Ishikawa (cell line): ENCODE measurements at regions not wholly inside any gene's neighbourhood (a gene's known extent, or its start where the extent isn't known, plus 50 kb on each side); places are given as distances from the start of the nearest gene placed in this dataset.

Source experiments
- CEBPB ChIP-seq: IDR thresholded peaks from 2 replicates; pipeline ENCODE4 v1.6.1; 2012
- CREB1 ChIP-seq: IDR thresholded peaks from 2 replicates; pipeline ENCODE4 v1.6.1; 2012; ENCODE audit warnings: low read depth
- EGR1 ChIP-seq: IDR thresholded peaks from 2 replicates; pipeline ENCODE4 v1.6.1; 2012
- EP300 ChIP-seq: IDR thresholded peaks from 2 replicates; pipeline ENCODE4 v1.6.1; 2012; ENCODE audit warnings: borderline replicate concordance
- FOXM1 ChIP-seq: IDR thresholded peaks from 2 replicates; pipeline ENCODE4 v1.6.1; 2012; ENCODE audit warnings: low read depth, borderline replicate concordance
- MAX ChIP-seq: IDR thresholded peaks from 2 replicates; pipeline ENCODE4 v1.6.1; 2012
- NFIC ChIP-seq: IDR thresholded peaks from 2 replicates; pipeline ENCODE4 v1.6.1; 2012
- RAD21 ChIP-seq: IDR thresholded peaks from 2 replicates; pipeline ENCODE4 v1.6.1; 2012; ENCODE audit warnings: low read depth
- REST ChIP-seq: IDR thresholded peaks from 2 replicates; pipeline ENCODE4 v1.6.1; 2012; ENCODE audit warnings: low read depth, mild to moderate bottlenecking
- TAF1 ChIP-seq: IDR thresholded peaks from 2 replicates; pipeline ENCODE4 v1.6.1; 2012; ENCODE audit warnings: low read depth, mild to moderate bottlenecking
- TCF12 ChIP-seq: IDR thresholded peaks from 2 replicates; pipeline ENCODE4 v1.6.1; 2012; ENCODE audit warnings: low read depth
- TEAD4 ChIP-seq: IDR thresholded peaks from 2 replicates; pipeline ENCODE4 v1.6.1; 2012
- USF1 ChIP-seq: IDR thresholded peaks from 2 replicates; pipeline ENCODE4 v1.6.1; 2012
- YY1 ChIP-seq: IDR thresholded peaks from 2 replicates; pipeline ENCODE4 v1.6.1; 2012; ENCODE audit warnings: low read depth
- ZBTB7A ChIP-seq: IDR thresholded peaks from 2 replicates; pipeline ENCODE4 v1.6.1; 2012; ENCODE audit warnings: low read depth

GRCh38 chr12:34097213-34097612 lies 74.9 kb downstream of the ALG10 start:
- TF ChIP-seq EP300 (no peak), EGR1 (no peak), TCF12 (no peak), CEBPB (no peak), TAF1 (no peak), CREB1 (no peak), YY1 (no peak)

- no peak for TF ChIP-seq ZBTB7A
- TF ChIP-seq TCF12: no peak
- TF ChIP-seq RAD21: no peak
- TF ChIP-seq USF1: no peak
- no peak for TF ChIP-seq CEBPB
- TF ChIP-seq FOXM1: no peak
- TF ChIP-seq REST: no peak
- no peak for TF ChIP-seq TAF1
- no peak for TF ChIP-seq CREB1
These were observed 83.2 kb downstream of the ALG10 start for GRCh38 chr12:34105392-34105933.

- TF ChIP-seq EGR1: no peak
- no peak for TF ChIP-seq EP300
- TF ChIP-seq FOXM1: no peak
- TF ChIP-seq NFIC: no peak
- TF ChIP-seq YY1: no peak
- TF ChIP-seq ZBTB7A: no peak
These were observed 83.9 kb downstream of the ALG10 start for GRCh38 chr12:34106172-34106571.

- TF ChIP-seq RAD21 (no peak), CREB1 (no peak), ZBTB7A (no peak), EGR1 (no peak), FOXM1 (no peak), NFIC (no peak), TEAD4 (no peak), CEBPB (no peak), USF1 (no peak), TAF1 (no peak), REST (no peak), MAX (no peak), EP300 (no peak), YY1 (no peak), TCF12 (no peak)
These were observed 84.7 kb downstream of the ALG10 start for GRCh38 chr12:34107016-34107415.

- TF ChIP-seq EP300 (no peak), USF1 (no peak), ZBTB7A (no peak), TAF1 (no peak), FOXM1 (no peak), TEAD4 (no peak), NFIC (no peak), CREB1 (no peak), TCF12 (no peak), YY1 (no peak), EGR1 (no peak), CEBPB (no peak), RAD21 (no peak)
These were observed 85.6 kb downstream of the ALG10 start for GRCh38 chr12:34107781-34108404.

GRCh38 chr12:34108405-34108803 lies 86.1 kb downstream of the ALG10 start:
- no peak for TF ChIP-seq MAX
- TF ChIP-seq TEAD4: no peak
- no peak for TF ChIP-seq NFIC
- no peak for TF ChIP-seq USF1
- no peak for TF ChIP-seq TAF1
- no peak for TF ChIP-seq EGR1
- no peak for TF ChIP-seq CEBPB
- no peak for TF ChIP-seq FOXM1
- TF ChIP-seq ZBTB7A: no peak
- TF ChIP-seq TCF12: no peak
- TF ChIP-seq RAD21: no peak
- TF ChIP-seq EP300: no peak
- no peak for TF ChIP-seq YY1
- TF ChIP-seq CREB1: no peak
- no peak for TF ChIP-seq REST
